GM21360 (cell line): ENCODE measurements at regions not wholly inside any gene's neighbourhood (a gene's known extent, or its start where the extent isn't known, plus 50 kb on each side); places are given as distances from the start of the nearest gene placed in this dataset.

Source experiments
- ATAC-seq: cut with Tn5 transposase; IDR thresholded peaks from one replicate; pipeline ENCODE4 v1.9.1; 2021; ENCODE audit warnings: mild to moderate bottlenecking, moderate library complexity; ENCODE audit not compliant: unreplicated experiment

DNA sequence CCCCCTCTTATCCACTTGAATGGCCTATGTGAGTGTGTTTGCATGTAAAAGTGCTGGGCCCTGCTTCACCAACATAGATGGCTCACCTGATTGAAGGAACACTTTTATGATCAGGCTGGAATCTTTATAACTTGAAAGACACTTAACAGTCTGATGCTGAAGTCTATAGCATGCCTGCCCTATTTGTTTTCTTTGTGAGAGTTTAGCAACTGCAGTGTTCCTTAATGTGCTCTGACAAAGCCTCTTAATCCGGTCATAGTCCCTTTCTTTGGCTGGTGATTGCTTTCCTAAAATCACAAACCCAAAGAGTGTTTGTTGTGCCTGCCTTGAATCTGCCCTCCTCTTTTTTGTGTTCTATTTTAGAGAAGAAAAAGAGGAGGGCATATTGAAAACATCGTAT lies 1382.8 kb upstream of the CELF4 start:
- no peak for ATAC-seq

DNA sequence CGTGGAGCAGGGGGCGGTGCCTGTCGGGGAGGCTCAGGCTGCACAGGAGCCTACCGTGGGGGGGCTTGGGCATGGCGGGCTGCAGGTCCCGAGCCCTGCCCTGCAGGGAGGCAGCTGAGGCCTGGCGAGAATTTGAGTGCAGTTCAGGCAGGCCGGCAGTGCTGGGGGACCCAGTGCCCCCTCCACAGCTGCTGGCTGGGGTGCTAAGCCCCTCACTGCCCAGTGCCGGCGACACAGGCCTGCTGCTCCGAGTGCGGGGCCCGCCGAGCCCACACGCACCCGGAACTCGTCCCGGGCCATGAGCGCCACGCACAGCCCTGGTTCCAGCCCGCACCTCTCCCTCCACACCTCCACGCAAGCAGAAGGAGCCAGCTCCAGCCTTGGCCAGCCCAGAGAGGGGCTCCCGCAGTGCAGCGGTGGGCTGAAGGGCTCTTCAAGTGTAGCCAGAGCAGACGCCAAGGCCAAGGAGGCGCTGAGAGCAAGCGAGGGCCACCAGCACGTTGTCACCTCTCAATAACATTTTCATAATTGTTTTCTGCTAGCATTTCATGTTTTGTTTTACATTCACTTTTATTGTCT lies 1378.9 kb upstream of the CELF4 start:
- ATAC-seq = no peak

DNA sequence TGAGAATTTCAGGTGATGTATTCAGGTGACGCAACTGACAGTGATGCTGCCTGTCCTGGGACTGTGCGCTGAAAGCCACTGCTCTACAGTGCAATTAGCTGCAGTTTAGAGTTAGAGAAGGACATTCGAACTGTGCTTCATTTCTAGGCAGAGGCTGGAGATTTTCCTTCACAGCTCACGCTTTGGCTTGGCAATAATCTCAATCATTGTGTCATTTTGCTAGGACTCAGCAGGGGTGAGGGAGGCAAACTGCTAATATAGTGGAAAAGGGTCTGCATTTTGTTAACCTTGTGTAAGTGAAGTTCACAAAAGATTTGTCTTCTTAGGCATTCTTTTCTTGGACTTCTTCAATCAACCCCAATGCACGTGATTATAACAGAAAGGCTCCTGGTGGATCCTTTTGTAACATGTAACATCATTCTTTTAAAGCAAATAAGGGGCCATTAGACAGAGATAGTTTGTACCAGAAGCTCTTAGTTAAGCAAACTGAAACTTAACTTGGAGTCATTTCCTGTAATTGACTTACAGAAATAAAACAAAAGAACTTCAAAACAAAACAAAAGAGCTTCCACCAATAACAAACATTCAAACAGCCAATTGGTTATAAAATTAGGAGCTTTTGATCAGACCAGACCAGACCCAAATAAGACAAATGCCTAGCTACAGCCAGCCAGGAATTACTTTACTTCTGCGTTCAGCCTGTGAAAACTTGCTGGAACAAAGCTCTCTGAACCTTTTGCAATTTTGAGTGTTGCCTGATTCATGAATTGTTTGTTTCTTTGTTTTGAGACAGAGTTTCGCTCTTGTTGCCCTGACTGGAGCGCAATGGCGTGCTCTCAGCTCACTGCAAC lies 1376.3 kb upstream of the CELF4 start:
- no peak for ATAC-seq

DNA sequence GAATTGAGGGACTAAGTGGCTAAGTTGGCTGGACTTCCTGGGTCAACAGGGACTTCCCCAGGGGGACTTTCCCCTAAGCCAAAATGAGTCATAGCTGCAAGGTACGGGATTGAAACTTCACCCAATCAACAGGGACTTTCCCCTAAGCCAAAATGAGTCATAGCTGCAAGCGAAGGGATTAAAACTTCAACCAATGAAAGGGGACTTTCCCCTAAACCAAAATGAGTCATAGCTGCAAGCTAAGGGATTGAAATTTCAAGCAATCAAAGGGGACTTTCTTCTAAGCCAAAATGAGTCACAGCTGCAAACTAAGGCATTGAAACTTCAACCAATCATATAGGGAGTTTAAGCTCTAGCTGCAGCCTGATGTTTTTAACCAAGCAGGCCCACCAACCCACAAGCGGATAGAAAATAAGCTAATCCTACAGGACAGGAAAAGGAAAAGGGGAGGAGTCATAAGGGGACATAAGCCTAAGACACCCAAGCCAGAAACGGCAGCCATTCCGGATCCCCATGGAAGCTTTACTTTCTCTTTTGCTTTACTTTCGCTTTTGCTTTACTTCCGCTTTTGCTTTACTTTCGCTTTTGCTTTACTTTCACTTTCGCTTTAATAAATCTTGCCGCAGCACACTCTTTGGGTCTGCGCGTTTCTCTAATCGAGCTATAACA lies 1375.4 kb upstream of the CELF4 start:
- peak; percentile 75 for ATAC-seq

DNA sequence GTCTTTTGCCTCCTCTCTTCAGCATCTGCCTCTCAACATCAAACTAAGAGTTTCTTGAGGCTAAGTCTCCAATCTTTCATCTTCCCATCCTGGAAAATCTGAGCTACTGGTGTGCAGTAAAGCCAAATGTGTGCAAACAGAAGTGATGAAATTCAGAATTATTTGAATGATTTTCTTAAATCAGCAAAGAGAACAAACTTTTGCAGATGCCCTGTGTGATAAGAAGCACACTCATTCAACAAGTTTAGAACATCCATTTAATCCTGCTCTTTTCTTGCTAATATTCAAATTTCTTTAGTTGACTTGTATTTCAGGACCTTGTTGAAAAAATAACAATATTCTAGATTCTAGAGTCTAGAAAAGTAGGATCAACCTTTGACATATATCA lies 1374.9 kb upstream of the CELF4 start:
- ATAC-seq = peak; percentile 26

DNA sequence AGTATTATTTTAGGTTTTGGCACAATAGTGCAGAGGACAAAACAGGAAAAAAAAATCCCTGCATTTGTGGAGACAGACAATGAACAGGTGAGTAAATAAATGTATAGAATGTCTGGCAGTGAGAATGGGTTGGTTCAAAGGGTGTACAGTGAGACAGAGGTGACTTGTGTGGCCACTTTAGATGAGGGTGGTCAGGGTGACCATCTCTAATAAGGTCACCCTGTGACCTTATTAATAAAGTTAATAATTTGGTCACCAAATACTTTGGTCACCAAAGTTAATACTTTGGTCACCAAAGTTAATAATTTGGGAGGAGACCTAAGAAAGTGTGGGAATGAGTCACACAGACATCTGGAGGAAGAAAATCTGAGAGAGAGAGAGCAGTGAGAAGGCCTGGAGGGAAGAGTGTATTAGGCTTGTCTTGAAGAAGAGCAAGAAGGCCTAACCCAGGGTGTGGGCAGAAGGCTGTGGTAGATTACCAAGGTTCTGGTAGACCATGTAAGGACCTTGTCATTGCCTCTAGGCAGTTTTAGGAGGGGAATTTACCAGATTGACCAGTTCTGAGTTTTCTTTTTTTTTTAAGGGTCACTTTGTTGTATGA lies 1368.4 kb upstream of the CELF4 start:
- peak; percentile 38 for ATAC-seq

DNA sequence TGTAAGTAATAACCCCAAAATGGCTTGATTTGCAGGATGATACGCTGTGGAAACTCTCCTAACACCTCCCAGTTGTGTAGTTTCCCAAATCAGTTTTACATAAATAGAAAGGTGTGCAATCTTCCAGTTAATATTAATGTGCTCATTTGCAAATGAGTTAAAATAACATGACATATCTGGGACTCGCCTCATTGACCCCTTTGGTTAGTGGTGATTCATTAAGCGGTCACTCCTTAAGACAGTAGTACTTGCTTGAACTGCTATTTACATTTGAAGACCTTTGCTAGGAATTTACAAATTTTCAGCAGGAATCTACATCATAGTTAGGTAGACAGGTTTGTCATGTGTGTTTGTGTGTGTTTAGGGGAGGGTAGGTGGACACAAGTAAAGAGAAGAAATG lies 1367.7 kb upstream of the CELF4 start:
- ATAC-seq = no peak

DNA sequence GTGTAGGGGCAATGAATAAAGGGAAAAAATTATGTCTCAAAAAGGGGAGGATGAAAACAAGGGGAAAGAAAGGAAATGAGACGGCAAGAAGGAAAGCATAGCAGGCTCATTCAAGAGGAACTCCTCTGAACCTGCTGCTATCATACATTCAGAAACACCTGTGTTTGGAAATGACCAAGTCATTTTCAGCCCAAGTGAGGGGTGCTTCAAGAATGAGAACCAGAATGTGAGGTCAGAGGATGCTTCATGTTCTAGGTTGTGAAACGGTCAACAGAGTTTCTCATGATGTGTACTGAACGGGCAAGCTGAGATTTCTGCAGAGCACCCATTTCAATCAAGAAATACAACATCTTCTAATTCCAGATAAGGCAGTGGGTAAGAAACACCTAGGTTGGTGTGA lies 1367.2 kb upstream of the CELF4 start:
- peak; percentile 71 for ATAC-seq

DNA sequence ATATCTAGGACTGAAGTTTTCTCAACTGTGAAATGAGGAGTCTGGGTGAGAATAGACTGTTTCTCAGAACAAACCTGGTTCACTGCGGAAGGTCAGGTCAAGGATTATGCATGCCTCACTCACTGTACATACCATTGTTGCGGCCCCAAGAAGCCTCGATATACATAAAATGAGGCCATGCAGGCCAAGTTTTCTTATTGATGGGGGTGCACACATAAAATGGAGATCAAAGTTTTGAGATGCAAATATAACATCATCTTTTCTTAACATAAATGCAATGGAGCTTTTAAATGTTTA lies 1366.1 kb upstream of the CELF4 start:
- no peak for ATAC-seq

DNA sequence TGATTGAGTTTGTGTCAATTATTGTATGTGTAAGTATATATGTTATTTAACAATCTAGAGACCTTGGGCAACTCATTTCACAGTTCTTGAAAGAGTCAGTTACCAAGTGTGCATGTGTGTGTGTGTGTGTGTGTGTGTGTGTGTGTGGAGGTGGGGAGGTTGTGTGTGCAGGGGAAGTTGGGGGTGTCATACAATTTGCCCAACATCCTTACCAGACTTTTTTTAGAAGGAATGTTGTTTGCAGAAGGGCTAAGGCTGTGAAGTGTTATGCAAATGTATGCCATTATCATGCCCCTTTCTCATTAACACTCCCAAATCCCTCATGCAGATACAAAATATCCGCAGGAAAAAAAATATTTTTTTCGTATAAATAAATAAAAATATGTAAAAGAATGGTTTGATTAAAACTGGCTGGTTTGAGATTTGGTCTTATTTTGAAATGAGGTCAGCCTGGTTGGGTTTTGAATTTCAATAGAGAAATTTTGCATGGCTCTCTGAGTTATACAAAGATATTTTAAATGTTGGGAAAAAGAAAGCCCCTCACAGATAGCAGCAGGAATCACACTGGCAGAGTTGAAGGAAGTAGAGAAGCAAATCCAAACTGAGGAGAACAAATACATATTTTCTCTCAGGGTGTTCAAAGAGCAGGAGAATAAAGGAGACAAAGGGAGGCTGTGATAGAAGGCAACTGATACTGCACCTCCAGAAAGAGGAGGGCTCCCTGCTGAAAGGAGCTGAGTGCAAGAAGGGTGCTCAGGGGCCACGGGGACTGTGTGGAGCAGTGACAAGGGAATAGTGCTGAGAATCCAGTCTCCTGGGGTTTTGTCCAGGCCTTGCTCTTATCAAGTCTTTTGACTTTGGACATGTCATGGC lies 1365.5 kb upstream of the CELF4 start:
- ATAC-seq = no peak

DNA sequence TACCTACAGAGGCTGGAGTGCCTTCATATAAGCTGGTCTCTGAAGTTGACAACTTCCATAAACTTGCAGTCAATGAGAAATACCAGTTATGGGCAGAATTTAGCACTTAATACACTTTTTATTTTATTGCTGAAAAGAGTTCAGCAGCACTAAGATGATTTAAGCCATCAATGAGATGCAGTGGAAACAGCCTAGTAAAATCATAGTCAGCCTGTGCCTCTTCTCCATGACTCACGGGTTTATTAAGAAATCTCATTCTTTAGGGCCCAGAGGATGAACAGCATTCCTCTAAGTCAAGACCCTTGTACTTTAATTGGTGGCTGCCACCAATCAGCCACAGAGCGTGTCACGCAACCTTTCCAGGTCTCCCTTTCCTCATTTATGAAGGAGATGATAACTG lies 1357.9 kb upstream of the CELF4 start:
- ATAC-seq = no peak

DNA sequence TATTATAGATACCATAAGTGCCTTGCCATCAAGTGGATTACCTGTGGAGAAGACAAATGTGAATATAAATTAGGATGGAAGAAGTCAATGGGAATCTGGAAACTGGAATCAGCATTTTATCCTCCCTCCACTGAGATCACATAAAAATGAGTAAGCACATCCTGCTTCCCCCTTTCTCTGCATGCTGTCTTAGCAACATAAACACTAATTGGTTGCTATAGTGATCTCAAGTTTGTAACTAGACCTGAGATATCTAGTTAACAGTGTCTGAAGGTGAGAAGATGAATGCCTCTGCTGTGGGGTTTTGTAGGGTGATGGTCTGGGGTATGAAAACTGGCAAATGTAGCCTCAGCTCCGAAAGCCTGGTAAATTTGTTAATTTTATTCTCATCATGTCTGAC lies 1357.5 kb upstream of the CELF4 start:
- ATAC-seq = no peak

DNA sequence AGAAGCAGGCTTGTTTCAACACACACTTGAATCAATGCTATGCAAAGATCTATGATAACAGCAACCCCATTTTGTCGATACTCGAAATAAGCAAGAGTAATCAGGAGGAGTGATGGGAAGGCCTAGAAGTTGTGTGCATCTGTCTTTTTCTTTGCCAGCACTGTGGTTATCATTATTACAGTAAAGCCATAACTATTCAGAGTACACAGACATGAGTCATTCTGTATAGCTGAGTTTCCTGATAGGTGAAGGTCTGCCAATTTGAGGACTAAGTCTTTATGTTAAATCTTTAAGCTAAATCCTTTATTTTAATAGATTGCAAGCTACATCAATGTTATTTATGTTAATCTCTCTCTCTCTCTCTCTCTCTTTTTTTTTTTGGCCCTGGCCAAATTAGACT lies 1344.4 kb upstream of the CELF4 start:
- ATAC-seq = no peak

DNA sequence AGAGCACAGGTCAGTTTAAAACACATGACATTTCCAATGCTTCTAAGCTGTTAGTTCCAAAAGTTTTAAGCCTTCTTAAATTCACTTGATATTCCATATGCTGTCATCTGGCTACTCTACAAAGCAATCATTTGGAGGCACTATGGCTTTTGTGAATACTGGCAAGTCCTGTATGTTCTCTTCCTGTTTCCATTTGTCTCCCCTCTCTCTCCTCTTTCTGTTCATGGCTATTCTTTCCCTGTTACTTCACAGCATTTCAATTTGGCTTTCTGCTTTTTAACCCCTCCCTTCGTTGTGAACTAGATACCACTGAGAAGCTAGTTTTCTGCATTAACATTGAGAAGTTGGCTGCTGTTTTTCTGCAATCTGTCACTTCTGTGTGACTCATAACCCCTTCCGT lies 1337.2 kb upstream of the CELF4 start:
- no peak for ATAC-seq

DNA sequence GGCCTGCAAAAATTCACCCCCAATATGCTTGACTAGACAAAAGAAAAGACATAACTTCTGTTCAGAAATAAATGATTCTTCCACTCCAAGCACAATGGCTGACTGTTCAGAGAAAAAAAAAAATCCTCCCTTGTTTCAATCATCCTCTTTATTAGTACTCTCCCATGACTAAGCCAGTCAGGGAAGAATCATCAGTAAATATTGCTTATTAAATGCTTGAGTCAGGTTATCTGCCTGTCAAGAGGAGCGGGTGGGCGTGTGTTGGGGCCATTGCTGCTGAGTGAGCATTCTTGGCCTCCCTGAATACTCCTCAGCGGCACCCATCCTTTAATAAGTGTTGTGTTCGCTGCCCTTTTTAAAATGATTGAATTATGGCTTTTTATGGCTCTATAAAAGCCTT lies 1334.8 kb upstream of the CELF4 start:
- ATAC-seq = no peak

DNA sequence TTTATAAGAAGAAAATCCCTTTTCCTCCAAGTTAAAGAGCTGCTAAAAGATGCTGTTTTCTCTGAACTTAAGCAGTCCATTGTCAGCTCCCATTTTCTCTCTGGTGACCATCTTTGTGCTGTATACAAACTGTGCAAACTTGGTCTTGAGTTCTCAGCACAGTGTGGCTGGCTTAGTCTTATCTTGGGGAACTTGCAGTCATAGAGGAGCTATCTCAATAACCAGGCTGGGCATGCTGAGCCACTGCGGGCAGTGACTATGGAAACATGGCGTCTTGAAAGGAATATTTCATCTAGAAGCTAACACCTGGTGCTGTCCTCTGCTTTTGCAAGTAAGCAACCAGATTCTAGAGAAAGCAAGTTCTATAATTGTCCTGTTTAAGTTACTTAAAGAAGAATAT lies 1334.4 kb upstream of the CELF4 start:
- no peak for ATAC-seq

DNA sequence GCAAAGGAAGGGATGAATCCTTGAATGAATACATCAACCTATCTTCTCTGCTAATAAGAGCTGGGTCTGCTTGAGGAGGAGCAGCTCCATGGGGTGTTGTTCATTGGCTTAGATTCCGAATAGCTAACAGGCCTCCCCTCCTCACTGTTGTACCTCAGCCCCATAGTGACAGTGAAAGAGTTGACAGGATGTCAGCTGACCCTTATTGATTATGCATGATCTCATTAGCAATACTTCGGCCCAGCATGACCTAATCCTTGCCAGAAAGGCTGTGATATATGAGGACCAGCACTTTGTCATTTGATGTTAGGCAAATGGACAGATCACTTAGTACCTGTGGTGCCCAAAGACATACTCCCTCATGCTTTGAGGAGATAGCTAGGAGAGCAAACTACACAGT lies 1333.7 kb upstream of the CELF4 start:
- ATAC-seq = no peak

DNA sequence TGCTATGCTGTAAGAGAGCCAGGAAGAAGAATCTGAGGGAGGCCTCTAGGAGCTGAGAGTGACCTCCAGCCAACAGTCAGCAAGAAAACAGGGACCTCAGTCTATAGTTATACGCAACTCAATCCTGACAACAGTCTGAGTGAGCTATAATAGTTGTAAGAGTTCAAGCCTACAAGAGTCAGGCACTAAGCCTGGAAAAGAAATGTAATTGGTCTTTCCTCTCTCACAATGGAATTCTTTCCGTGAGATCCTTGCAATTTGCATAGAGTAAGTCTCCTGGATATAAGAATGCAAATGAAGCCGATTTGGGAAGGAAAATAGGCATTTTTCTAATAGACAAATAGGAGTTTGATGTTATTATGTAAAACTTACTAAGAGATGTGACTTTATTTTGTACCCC lies 1332.6 kb upstream of the CELF4 start:
- ATAC-seq = no peak

DNA sequence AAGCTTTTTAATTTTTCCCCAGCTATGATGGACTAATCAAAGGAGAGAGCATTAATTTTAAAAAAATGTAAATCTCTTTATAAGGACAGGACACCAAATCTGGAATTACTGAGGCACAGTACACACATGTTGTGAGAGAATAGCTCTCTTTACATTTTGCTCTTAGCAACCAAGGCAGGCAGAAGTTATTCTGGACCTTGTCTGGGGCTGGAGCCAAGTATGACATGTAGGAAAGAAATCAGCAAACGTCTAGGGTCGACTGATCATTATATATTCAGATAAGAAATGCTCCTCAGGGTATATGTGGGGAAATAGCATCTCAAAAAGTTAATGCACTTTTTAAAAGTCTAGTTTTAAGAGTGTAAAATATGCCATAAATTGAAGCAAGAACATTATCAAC lies 1330.0 kb upstream of the CELF4 start:
- ATAC-seq = no peak

DNA sequence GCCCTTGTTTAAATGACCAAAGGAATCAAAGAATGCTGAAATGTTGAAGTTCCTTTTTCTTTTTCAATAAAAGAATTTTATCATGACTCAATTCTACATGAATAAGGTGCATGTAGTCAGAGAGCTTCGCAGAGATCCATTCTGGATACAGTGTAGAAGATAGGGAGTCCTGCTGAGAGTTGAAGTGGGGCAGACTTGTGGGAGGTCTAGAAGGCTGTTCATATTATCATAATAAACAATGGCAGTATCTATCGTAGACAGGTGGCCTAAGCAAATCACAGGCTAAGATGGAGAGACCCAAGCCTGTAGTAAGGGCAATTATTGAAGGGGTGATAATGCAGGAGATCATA lies 1322.0 kb upstream of the CELF4 start:
- no peak for ATAC-seq
